Prostate gland (tissue), 2 donors: ENCODE measurements at regions not wholly inside any gene's neighbourhood (a gene's known extent, or its start where the extent isn't known, plus 50 kb on each side); places are given as distances from the start of the nearest gene placed in this dataset.
A peak's percentile ranks its signal among the peaks of the same experiment; 100 is the strongest.
"Not testable (repeated sequence)": the region's sequence is repeated elsewhere in the genome, so short reads cannot be mapped to it uniquely, and the experiment has no call there.

Experiments
- DNase-seq: peaks from one replicate; pipeline ENCODE4 v3.0.0-alpha.2; 2019; ENCODE audit warnings: low spot score
- H3K27ac ChIP-seq, 2 donors: fragments of 200-600 bp; sonication (generic); 2 replicates each; pipeline ENCODE4 v1.5.1; 2017 to 2019
- H3K27me3 ChIP-seq: fragments of 200-600 bp; sonication (generic); replicated peaks from 2 replicates; pipeline ENCODE4 v1.5.1; 2019; ENCODE audit not compliant: insufficient read depth
- H3K36me3 ChIP-seq, 2 donors: fragments of 200-600 bp; sonication (generic); 1 replicate in 1 of 2; 2 replicates in 1 of 2; pipeline versions ENCODE4 v1.5.1 to v1.8.1; 2017 to 2019
- H3K4me1 ChIP-seq: fragments of 200-600 bp; sonication (generic); replicated peaks from 2 replicates; pipeline ENCODE4 v1.5.1; 2019
- H3K4me3 ChIP-seq, 2 donors: fragments of 200-600 bp; sonication (generic); 2 replicates each; pipeline ENCODE4 v1.5.1; 2017 to 2019
- H3K9me3 ChIP-seq: fragments of 200-600 bp; sonication (generic); 2 replicates; pipeline ENCODE4 v1.5.1; 2017
- CTCF ChIP-seq, 4 experiments: fragments of 200-600 bp in 2 of 4; fragments of 450-650 bp in 2 of 4; sonication (generic) in 2 of 4; IDR thresholded peaks; 1 replicate in 3 of 4; 2 replicates in 1 of 4; pipeline ENCODE4 v1.5.1; 2016 to 2019; ENCODE audit warnings: antibody characterized with exemption in 4 of 4, mild to moderate bottlenecking in 2 of 4, moderate library complexity in 2 of 4
- WGBS: methylation state at CpG from one replicate; pipeline ENCODE4 v1.1.5; 2018; 5-methylcytosine and 5-hydroxymethylcytosine counted together
- intact Hi-C: fragments of 100-400 bp; cut with DNase I; formaldehyde crosslinking; loops from one replicate; pipeline ENCODE4 v1.14.2; 2022

- TF ChIP-seq CTCF (IDR thresholded peaks at IDR 0.05), result peak; percentile 18 to 62 (median 52)
- H3K36me3 ChIP-seq, DNase-seq, H3K4me1 ChIP-seq, H3K27me3 ChIP-seq, intact Hi-C loops, H3K27ac ChIP-seq, H3K4me3 ChIP-seq, H3K9me3 ChIP-seq: not testable (repeated sequence)
- 42% methylated on average over 3 of the region's 3 CpGs for WGBS
Observed at GRCh38 chr1:46878173-46878782, 63.0 kb downstream of the CYP4A11 start.

- H3K27me3 ChIP-seq, H3K4me1 ChIP-seq, H3K4me3 ChIP-seq, H3K27ac ChIP-seq, DNase-seq, H3K36me3 ChIP-seq, H3K9me3 ChIP-seq, intact Hi-C loops: not testable (repeated sequence)
- 42% methylated on average over 4 of the region's 4 CpGs for WGBS
- TF ChIP-seq CTCF (IDR thresholded peaks at IDR 0.05), result peak in 2 of 4 experiments; percentile 20 to 31
Observed at GRCh38 chr1:46876093-46876492, 65.2 kb downstream of the CYP4A11 start.
